Thoracic aorta (tissue), 2 donors: ENCODE measurements at regions not wholly inside any gene's neighbourhood (a gene's known extent, or its start where the extent isn't known, plus 50 kb on each side); places are given as distances from the start of the nearest gene placed in this dataset.

Experiments
- ATAC-seq: fragments of 150-250 bp; one replicate; pipeline ENCODE4 v1.8.0; 2017; ENCODE audit warnings: low read depth; ENCODE audit not compliant: insufficient number of reproducible peaks, low FRiP score
- DNase-seq: peaks from one replicate; pipeline ENCODE4 v3.0.0-alpha.2; 2020; ENCODE audit warnings: low spot score
- H3K27ac ChIP-seq, 2 donors: fragments of 200-600 bp; sonication (generic); 1 replicate in 1 of 2; 2 replicates in 1 of 2; pipeline ENCODE4 v1.5.1; 2016; ENCODE audit warnings: mild to moderate bottlenecking in 2 of 2, moderate library complexity in 2 of 2
- H3K27me3 ChIP-seq: fragments of 200-600 bp; sonication (generic); replicated peaks from 2 replicates; pipeline ENCODE4 v1.6.0; 2016; ENCODE audit warnings: mild to moderate bottlenecking; ENCODE audit not compliant: insufficient read depth
- H3K36me3 ChIP-seq: fragments of 200-600 bp; sonication (generic); one replicate; pipeline ENCODE4 v1.5.1; 2016
- H3K4me1 ChIP-seq, 2 donors: fragments of 200-600 bp; sonication (generic); 1 replicate in 1 of 2; 2 replicates in 1 of 2; pipeline versions ENCODE4 v1.5.1 to v1.6.0; 2016; ENCODE audit warnings: low read depth in 2 of 2, mild to moderate bottlenecking in 1 of 2; ENCODE audit not compliant: control insufficient read depth in 1 of 2
- H3K4me3 ChIP-seq: fragments of 200-600 bp; sonication (generic); 2 replicates; pipeline ENCODE4 v1.5.1; 2016; ENCODE audit warnings: mild to moderate bottlenecking
- H3K9me3 ChIP-seq: fragments of 200-600 bp; sonication (generic); 2 replicates; pipeline ENCODE4 v1.5.1; 2016
- CTCF ChIP-seq: fragments of 200-600 bp; sonication (generic); IDR thresholded peaks from one replicate; pipeline ENCODE4 v1.5.1; 2019; ENCODE audit warnings: antibody characterized with exemption

GRCh38 chr10:129169115-129169514 is 297.9 kb upstream of the MGMT start:
- TF ChIP-seq CTCF, result no peak
- no peak overlapping the region for H3K4me3 ChIP-seq
- no peak for ATAC-seq

DNA sequence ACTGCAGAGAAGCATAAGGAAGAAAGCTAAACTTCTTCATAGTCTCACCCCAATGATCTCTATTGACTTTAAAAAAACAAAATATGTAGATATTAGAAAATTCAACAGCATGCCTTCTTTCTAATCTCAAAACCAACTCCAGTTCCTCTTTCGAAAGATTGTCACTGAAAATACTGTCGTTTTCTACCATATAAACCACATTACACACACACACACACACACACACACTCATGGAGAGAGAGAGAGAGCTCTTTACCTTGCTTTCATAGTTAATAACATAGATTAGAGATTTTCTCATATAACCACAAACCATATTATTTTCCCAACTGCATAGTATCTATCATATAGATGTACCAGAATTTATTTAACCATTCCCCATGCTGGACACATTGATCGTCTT is 296.2 kb upstream of the MGMT start:
- no peak for DNase-seq
- TF ChIP-seq CTCF, result no peak
- no peaks in the 10 kb centered on the region for H3K27me3 ChIP-seq

More at GRCh38 chr10:129169115-129169514, 297.9 kb upstream of the MGMT start:
- no peak overlapping the region for H3K27ac ChIP-seq
- no peaks in the 10 kb centered on the region for H3K27me3 ChIP-seq
- H3K36me3 ChIP-seq, result no peaks in the 10 kb centered on the region
- H3K4me1 ChIP-seq, result no peaks in the 10 kb centered on the region
- H3K9me3 ChIP-seq, result no peaks in the 10 kb centered on the region
- DNase-seq, result no peak

GRCh38 chr10:129171812-129172211 is 295.2 kb upstream of the MGMT start:
- Histone ChIP-seq H3K27ac (no peak overlapping the region), H3K27me3 (no peaks in the 10 kb centered on the region), H3K4me1 (no peaks in the 10 kb centered on the region), H3K9me3 (no peaks in the 10 kb centered on the region), H3K36me3 (no peaks in the 10 kb centered on the region), H3K4me3 (no peak overlapping the region)
- no peak for TF ChIP-seq CTCF
- ATAC-seq, result no peak
- no peak for DNase-seq

More for the DNA sequence above, 296.2 kb upstream of the MGMT start:
- Histone ChIP-seq H3K9me3 (no peaks in the 10 kb centered on the region), H3K27ac (no peak overlapping the region), H3K4me1 (no peaks in the 10 kb centered on the region), H3K36me3 (no peaks in the 10 kb centered on the region), H3K4me3 (no peak overlapping the region)
- no peak for ATAC-seq

GRCh38 chr10:129174232-129175014 is 292.6 kb upstream of the MGMT start:
- ATAC-seq, result no peak
- Histone ChIP-seq H3K27me3 (no peaks in the 10 kb centered on the region), H3K36me3 (no peaks in the 10 kb centered on the region), H3K27ac (no peak overlapping the region), H3K9me3 (no peaks in the 10 kb centered on the region), H3K4me1 (no peaks in the 10 kb centered on the region), H3K4me3 (no peak overlapping the region)
- DNase-seq, result no peak
- TF ChIP-seq CTCF, result no peak

- H3K27ac ChIP-seq, result no peak overlapping the region
- H3K27me3 ChIP-seq, result no peaks in the 10 kb centered on the region
- TF ChIP-seq CTCF, result no peak
- H3K4me1 ChIP-seq, result no peaks in the 10 kb centered on the region
- H3K9me3 ChIP-seq, result no peaks in the 10 kb centered on the region
- no peaks in the 10 kb centered on the region for H3K36me3 ChIP-seq
- H3K4me3 ChIP-seq, result no peak overlapping the region
- DNase-seq, result no peak
- ATAC-seq, result no peak
Measured at GRCh38 chr10:129179245-129179971, 287.6 kb upstream of the MGMT start.
